Aorta (tissue), 5 donors: ENCODE measurements at regions not wholly inside any gene's neighbourhood (a gene's known extent, or its start where the extent isn't known, plus 50 kb on each side); places are given as distances from the start of the nearest gene placed in this dataset.
"Not testable (repeated sequence)": the region's sequence is repeated elsewhere in the genome, so short reads cannot be mapped to it uniquely, and the experiment has no call there.

Source experiments
- ATAC-seq: fragments of 200-7000 bp; cut with Tn5 transposase; one replicate; pipeline ENCODE4 v1.9.1; 2022; ENCODE audit warnings: moderate library complexity; ENCODE audit not compliant: low FRiP score
- DNase-seq, 2 donors: peaks; one replicate each; pipeline ENCODE4 v3.0.0-alpha.2; 2020
- H3K27ac ChIP-seq, 2 donors: one replicate each; pipeline ENCODE4 v1.5.1; 2013; ENCODE audit warnings: low read length in 2 of 2, mild to moderate bottlenecking in 2 of 2, moderate library complexity in 2 of 2, control low read depth in 1 of 2, inconsistent platforms in 1 of 2, low read depth in 1 of 2
- H3K27me3 ChIP-seq, 2 donors: one replicate each; pipeline ENCODE4 v1.6.1; 2013; ENCODE audit warnings: control low read depth in 1 of 2, low read length in 1 of 2, mild to moderate bottlenecking in 1 of 2, moderate library complexity in 1 of 2; ENCODE audit not compliant: insufficient read depth in 2 of 2, control insufficient read depth in 1 of 2
- H3K36me3 ChIP-seq, 2 donors: one replicate each; pipeline ENCODE4 v1.6.1; 2013; ENCODE audit warnings: control low read depth in 1 of 2, low read length in 1 of 2, mild to moderate bottlenecking in 1 of 2; ENCODE audit not compliant: insufficient read depth in 2 of 2, control insufficient read depth in 1 of 2
- H3K4me1 ChIP-seq, 2 donors: one replicate each; pipeline ENCODE4 v1.6.1; 2013; ENCODE audit warnings: low read length in 2 of 2, control low read depth in 1 of 2, mild to moderate bottlenecking in 1 of 2, moderate library complexity in 1 of 2; ENCODE audit not compliant: insufficient read depth in 2 of 2, control insufficient read depth in 1 of 2
- H3K4me3 ChIP-seq, 2 donors: one replicate each; pipeline ENCODE4 v1.5.1; 2013; ENCODE audit warnings: low read length in 2 of 2, control low read depth in 1 of 2, mild to moderate bottlenecking in 1 of 2
- H3K9me3 ChIP-seq: one replicate; pipeline ENCODE4 v1.6.1; 2013; ENCODE audit warnings: mild to moderate bottlenecking, low read length; ENCODE audit not compliant: control insufficient read depth
- WGBS, 2 donors: extraction: QIAGEN DNeasy Blood & Tissue Kit; methylation state at CpG; one replicate each; pipeline ENCODE4 v1.1.7; 2013; 5-methylcytosine and 5-hydroxymethylcytosine counted together
- intact Hi-C, 2 donors: fragments of 100-400 bp; cut with DNase I; formaldehyde crosslinking; loops; one replicate each; pipeline versions ENCODE4 v1.14.2 to v1.15.0; 2022
- donor health status: healthy with polysubstance abuse.
- donor health status: Bipolar disorder and iron deficiency.
- donor health status: DM: no; HTN: no; CAD: no.
- donor health status: DM: no; HTN: no; CAD: no.
- donor health status: DM: yes; HTN: yes; CAD: no.

- Histone ChIP-seq H3K36me3 (no peaks in the 10 kb centered on the region), H3K4me1 (no peaks in the 10 kb centered on the region), H3K4me3 (no peak overlapping the region), H3K27me3 (no peaks in the 10 kb centered on the region), H3K27ac (no peak overlapping the region), H3K9me3 (peaks cover 1% of the 10 kb centered on the region)
- intact Hi-C loops = no loop called here
- 9 to 17% methylated on average over 1 of the region's 1 CpG for WGBS, 2 donors
- no peak for DNase-seq
- ATAC-seq = no peak
Observed at GRCh38 chr1:238329671-238330070, 438.9 kb upstream of the ZP4 start.

DNA sequence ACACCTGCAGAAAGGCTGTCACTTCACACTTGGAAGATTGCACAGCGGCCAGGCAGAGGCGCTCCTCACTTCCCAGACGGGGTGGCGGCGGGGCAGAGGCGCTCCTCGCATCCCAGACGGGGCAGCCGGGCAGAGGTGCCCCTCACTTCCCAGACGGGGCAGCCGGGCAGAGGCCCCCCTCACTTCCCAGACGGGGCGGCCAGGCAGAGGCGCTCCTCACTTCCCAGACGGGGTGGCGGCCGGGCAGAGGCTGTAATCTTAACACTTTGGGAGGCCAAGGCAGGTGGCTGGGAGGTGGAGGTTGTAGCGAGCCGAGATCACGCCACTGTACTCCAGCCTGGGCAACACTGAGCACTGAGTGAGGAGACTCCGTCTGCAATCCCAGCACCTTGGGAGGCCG, 436.3 kb upstream of the ZP4 start:
- intact Hi-C loops, H3K4me3 ChIP-seq, H3K36me3 ChIP-seq, H3K9me3 ChIP-seq, H3K27ac ChIP-seq, H3K4me1 ChIP-seq, H3K27me3 ChIP-seq, DNase-seq, ATAC-seq: not testable (repeated sequence)
- 95 to 97% methylated on average over 22 of the region's 22 CpGs for WGBS, 2 donors

DNA sequence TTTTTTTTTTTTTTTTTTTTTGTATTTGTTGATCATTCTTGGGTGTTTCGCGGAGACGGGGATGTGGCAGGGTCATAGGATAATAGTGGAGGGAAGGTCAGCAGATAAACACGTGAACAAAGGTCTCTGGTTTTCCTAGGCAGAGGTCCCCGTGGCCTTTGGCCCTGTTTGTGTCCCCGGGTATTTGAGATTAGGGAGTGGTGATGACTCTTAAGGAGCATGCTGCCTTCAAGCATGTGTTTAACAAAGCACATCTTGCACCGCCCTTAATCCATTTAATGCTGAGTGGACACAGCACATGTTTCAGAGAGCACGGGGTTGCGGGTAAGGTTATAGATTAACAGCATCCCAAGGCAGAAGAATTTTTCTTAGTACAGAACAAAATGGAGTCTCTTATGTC, 435.8 kb upstream of the ZP4 start:
- H3K27ac ChIP-seq, H3K9me3 ChIP-seq, DNase-seq, H3K4me3 ChIP-seq, ATAC-seq, H3K36me3 ChIP-seq, intact Hi-C loops, H3K4me1 ChIP-seq, H3K27me3 ChIP-seq: not testable (repeated sequence)
- 89 to 91% methylated on average over 9 of the region's 9 CpGs for WGBS, 2 donors

GRCh38 chr1:238324211-238324864, 433.6 kb upstream of the ZP4 start:
- DNase-seq = no peak
- peaks cover 1% of the 10 kb centered on the region for H3K9me3 ChIP-seq
- no peak for ATAC-seq
- intact Hi-C loops = no loop called here
- H3K4me3 ChIP-seq = no peak overlapping the region
- no peak overlapping the region for H3K27ac ChIP-seq
- H3K36me3 ChIP-seq = no peaks in the 10 kb centered on the region
- 68 to 71% methylated on average over 9 of the region's 9 CpGs for WGBS, 2 donors
- H3K27me3 ChIP-seq = no peaks in the 10 kb centered on the region
- H3K4me1 ChIP-seq = no peaks in the 10 kb centered on the region

GRCh38 chr1:238323490-238323889, 432.8 kb upstream of the ZP4 start:
- DNase-seq (no peak), ATAC-seq (no peak)
- Histone ChIP-seq H3K27ac (no peak overlapping the region), H3K9me3 (peaks cover 1% of the 10 kb centered on the region), H3K27me3 (no peaks in the 10 kb centered on the region), H3K4me1 (no peaks in the 10 kb centered on the region), H3K36me3 (no peaks in the 10 kb centered on the region), H3K4me3 (no peak overlapping the region)
- intact Hi-C loops = no loop called here
- WGBS, 2 donors = 83 to 90% methylated on average over 3 of the region's 3 CpGs

DNA sequence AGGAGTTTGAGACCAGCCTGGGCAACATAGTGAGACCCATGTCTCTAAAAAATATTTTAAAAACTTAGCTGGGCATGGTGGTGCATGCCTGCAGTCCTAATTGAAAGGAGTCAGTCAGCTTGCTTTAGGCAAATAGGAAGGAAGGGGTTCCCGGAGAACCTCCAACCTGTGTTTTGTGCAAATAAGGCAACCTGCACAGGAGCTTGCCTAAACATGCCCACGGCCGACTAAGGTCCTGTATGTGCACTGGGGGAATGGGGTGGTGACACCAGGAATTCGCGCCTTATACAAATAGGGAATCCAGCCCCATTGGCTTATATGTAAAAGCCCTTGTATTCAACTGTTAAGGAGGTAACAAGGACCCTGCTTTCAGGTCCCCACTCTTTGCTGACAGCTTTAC, 429.2 kb upstream of the ZP4 start:
- H3K27me3 ChIP-seq = no peaks in the 10 kb centered on the region
- ATAC-seq = no peak
- WGBS, 2 donors = 75% methylated on average over 5 of the region's 5 CpGs
- no peak overlapping the region for H3K27ac ChIP-seq
- no peak overlapping the region for H3K4me3 ChIP-seq
- intact Hi-C loops = no loop called here
- H3K4me1 ChIP-seq = no peaks in the 10 kb centered on the region
- no peaks in the 10 kb centered on the region for H3K9me3 ChIP-seq
- no peak for DNase-seq
- no peaks in the 10 kb centered on the region for H3K36me3 ChIP-seq

DNA sequence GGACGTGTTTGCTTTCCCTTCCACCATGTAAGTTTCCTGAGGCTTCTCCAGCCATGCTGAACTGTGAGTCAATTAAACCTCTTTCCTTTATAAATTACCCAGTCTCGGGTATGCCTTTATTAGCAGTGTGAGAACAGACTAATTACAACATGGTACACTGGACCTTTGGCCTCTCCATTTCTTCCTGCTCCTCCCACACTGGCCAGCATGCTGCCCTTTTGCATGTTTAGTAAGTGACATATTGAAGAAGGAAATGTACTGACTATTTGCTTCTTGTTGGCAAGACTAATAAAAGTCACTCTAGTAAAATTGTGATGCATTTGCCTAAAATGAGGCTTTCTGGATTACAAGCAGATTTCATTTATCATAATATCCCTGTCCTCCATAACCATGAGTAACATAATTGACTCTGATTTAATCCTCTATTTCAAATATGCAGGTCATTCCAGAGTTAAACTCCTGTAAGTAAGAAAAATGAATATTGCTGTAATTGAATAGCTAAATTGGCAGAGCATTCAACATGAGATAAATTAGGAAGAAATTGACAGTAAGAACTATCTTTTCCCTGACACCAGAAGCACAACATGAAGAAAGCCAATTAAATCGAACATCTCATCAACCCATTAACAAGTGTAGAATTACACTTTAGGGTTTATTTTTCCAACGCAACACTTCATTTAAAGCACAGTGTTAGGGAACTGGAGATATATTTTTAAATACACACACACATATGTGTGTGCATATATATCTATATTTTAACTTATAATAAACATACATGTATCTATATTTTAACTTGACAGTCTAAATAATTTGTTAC, 427.8 kb upstream of the ZP4 start:
- no peaks in the 10 kb centered on the region for H3K9me3 ChIP-seq
- no peaks in the 10 kb centered on the region for H3K27me3 ChIP-seq
- no peaks in the 10 kb centered on the region for H3K36me3 ChIP-seq
- no peak for ATAC-seq
- no peak overlapping the region for H3K27ac ChIP-seq
- H3K4me3 ChIP-seq = no peak overlapping the region
- intact Hi-C loops = no loop called here
- WGBS, 2 donors = 64 to 69% methylated on average over 4 of the region's 4 CpGs
- DNase-seq = no peak
- no peaks in the 10 kb centered on the region for H3K4me1 ChIP-seq

- no peaks in the 10 kb centered on the region for H3K4me1 ChIP-seq
- no peak for DNase-seq
- intact Hi-C loops = no loop called here
- H3K4me3 ChIP-seq = no peak overlapping the region
- no peaks in the 10 kb centered on the region for H3K36me3 ChIP-seq
- H3K27me3 ChIP-seq = no peaks in the 10 kb centered on the region
- no peak for ATAC-seq
- H3K9me3 ChIP-seq = no peaks in the 10 kb centered on the region
- 69 to 78% methylated on average over 1 of the region's 1 CpG for whole genome bisulfite sequencing, 2 donors
- no peak overlapping the region for H3K27ac ChIP-seq
Observed at GRCh38 chr1:238312969-238313368, 422.2 kb upstream of the ZP4 start.

DNA sequence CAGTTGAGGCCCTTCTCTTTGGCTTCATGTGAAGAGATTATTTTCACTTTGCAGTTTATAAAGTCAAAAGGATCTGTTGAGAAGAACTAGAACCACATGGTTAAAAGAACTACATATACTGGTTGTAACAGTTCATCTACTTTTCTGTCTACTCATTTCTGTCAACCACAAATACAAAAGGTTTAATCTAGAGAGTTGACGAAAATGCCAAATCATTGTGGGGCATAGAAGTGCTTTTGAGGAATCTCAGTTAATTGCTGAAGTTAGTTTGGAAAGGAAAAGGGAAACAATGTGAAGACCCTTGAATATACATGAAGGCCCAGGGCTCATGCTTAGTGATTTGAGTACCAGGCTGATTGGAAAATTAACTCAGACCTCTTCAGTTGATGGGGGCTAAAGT, 415.7 kb upstream of the ZP4 start:
- Histone ChIP-seq H3K4me3 (no peak overlapping the region), H3K27me3 (no peaks in the 10 kb centered on the region), H3K9me3 (peaks cover 2% of the 10 kb centered on the region), H3K27ac (no peak overlapping the region), H3K4me1 (no peaks in the 10 kb centered on the region), H3K36me3 (no peaks in the 10 kb centered on the region)
- intact Hi-C loops = no loop called here
- WGBS, 2 donors = 80% methylated on average over 1 of the region's 1 CpG
- DNase-seq (no peak), ATAC-seq (no peak)
